ENCODE measurements at regions not wholly inside any gene's neighbourhood (a gene's known extent, or its start where the extent isn't known, plus 50 kb on each side); places are given as distances from the start of the nearest gene placed in this dataset.

DNA sequence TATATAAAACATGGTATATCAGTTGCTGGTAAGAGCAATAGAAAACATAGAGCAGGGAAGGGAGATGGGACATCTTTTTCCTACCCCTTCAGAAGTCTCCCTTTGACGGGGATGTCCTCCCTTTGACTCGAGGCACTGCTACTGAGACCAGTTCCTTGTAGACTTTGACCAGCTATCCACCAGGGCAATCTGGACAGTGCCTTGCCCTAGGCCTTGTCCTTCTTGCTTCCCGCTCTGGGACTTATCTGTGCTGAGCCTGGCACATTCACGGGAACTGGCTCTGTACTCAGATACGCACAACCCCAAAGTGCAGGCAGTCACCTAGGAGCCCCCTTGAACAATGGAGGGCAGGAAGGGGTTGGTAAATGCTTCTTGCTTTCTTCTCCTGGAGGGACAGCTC lies 116.6 kb upstream of the ANKH start:
- TF ChIP-seq, protein P1, sequence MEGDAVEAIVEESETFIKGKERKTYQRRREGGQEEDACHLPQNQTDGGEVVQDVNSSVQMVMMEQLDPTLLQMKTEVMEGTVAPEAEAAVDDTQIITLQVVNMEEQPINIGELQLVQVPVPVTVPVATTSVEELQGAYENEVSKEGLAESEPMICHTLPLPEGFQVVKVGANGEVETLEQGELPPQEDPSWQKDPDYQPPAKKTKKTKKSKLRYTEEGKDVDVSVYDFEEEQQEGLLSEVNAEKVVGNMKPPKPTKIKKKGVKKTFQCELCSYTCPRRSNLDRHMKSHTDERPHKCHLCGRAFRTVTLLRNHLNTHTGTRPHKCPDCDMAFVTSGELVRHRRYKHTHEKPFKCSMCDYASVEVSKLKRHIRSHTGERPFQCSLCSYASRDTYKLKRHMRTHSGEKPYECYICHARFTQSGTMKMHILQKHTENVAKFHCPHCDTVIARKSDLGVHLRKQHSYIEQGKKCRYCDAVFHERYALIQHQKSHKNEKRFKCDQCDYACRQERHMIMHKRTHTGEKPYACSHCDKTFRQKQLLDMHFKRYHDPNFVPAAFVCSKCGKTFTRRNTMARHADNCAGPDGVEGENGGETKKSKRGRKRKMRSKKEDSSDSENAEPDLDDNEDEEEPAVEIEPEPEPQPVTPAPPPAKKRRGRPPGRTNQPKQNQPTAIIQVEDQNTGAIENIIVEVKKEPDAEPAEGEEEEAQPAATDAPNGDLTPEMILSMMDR (IDR thresholded peaks at IDR 0.05; ENCODE audit: low read depth, low read length, missing control alignments), result no peak
- Histone ChIP-seq H3K4me3 (ENCODE audit: low read depth, low read length) (no peak overlapping the region), H3K36me3 (replicated peaks) (no peaks in the 10 kb centered on the region), H3K27ac (no peak overlapping the region), H3K27me3 (replicated peaks) (no peaks in the 10 kb centered on the region)
- no peak for DNase-seq
- in situ Hi-C loops (cut with HindIII; ENCODE audit: low pct_ligation_motif_present, low sequenced_read_pairs), result no loop called here

DNA sequence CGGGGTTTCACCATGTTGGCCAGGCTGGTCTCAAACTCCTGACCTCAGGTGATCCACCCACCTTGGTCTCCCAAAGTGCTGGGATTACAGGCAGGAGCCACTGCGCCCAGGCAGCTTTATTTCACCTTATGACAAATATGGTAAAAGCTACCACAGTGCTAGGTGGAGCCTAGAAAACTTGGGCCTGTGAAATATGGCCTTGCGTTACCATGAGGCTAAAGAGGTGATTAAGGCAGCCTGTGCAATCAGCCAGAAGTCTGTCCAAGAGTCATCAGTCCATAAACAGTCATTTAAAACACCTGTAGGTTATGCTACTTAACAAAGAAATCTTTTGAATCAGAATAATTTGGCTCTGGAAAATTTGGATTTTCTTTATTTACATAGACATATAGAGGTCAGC lies 114.8 kb upstream of the ANKH start:
- in situ Hi-C loops (cut with HindIII; ENCODE audit: low pct_ligation_motif_present, low sequenced_read_pairs), result no loop called here
- H3K27ac ChIP-seq, result no peak overlapping the region
- TF ChIP-seq, protein P1 (IDR thresholded peaks at IDR 0.05; ENCODE audit: low read depth, low read length, missing control alignments), result no peak

GRCh38 chr5:14983666-14984441 lies 112.3 kb upstream of the ANKH start:
- in situ Hi-C loops (cut with HindIII; ENCODE audit: low pct_ligation_motif_present, low sequenced_read_pairs), result no loop called here
- Histone ChIP-seq H3K4me3 (ENCODE audit: low read depth, low read length) (no peak overlapping the region), H3K27me3 (replicated peaks) (no peaks in the 10 kb centered on the region), H3K36me3 (replicated peaks) (no peaks in the 10 kb centered on the region), H3K27ac (no peak overlapping the region)
- no peak for DNase-seq
- TF ChIP-seq, protein P1 (IDR thresholded peaks at IDR 0.05; ENCODE audit: low read depth, low read length, missing control alignments), result no peak

More for the DNA sequence above, 114.8 kb upstream of the ANKH start:
- DNase-seq, result no peak
- Histone ChIP-seq H3K4me3 (ENCODE audit: low read depth, low read length) (no peak overlapping the region), H3K36me3 (replicated peaks) (no peaks in the 10 kb centered on the region), H3K27me3 (replicated peaks) (no peaks in the 10 kb centered on the region)

- TF ChIP-seq, protein P1 (IDR thresholded peaks at IDR 0.05; ENCODE audit: low read depth, low read length, missing control alignments), result no peak
- Histone ChIP-seq H3K4me3 (ENCODE audit: low read depth, low read length) (no peak overlapping the region), H3K36me3 (replicated peaks) (no peaks in the 10 kb centered on the region), H3K27ac (no peak overlapping the region), H3K27me3 (replicated peaks) (no peaks in the 10 kb centered on the region)
- in situ Hi-C loops (cut with HindIII; ENCODE audit: low pct_ligation_motif_present, low sequenced_read_pairs), result no loop called here
- no peak for DNase-seq
Measured at GRCh38 chr5:14980698-14981097, 109.1 kb upstream of the ANKH start.

GRCh38 chr5:14977058-14977685 lies 105.6 kb upstream of the ANKH start:
- H3K4me3 ChIP-seq (ENCODE audit: low read depth, low read length), result no peak overlapping the region
- TF ChIP-seq, protein P1 (IDR thresholded peaks at IDR 0.05; ENCODE audit: low read depth, low read length, missing control alignments), result no peak
- in situ Hi-C loops (cut with HindIII; ENCODE audit: low pct_ligation_motif_present, low sequenced_read_pairs), result no loop called here
- H3K36me3 ChIP-seq (replicated peaks), result no peaks in the 10 kb centered on the region
- DNase-seq, result no peak
- no peaks in the 10 kb centered on the region for H3K27me3 ChIP-seq (replicated peaks)
- H3K27ac ChIP-seq, result no peak overlapping the region

All from brain microvascular endothelial cell (primary cell).